ENCODE measurements at regions not wholly inside any gene's neighbourhood (a gene's known extent, or its start where the extent isn't known, plus 50 kb on each side); places are given as distances from the start of the nearest gene placed in this dataset.

DNA sequence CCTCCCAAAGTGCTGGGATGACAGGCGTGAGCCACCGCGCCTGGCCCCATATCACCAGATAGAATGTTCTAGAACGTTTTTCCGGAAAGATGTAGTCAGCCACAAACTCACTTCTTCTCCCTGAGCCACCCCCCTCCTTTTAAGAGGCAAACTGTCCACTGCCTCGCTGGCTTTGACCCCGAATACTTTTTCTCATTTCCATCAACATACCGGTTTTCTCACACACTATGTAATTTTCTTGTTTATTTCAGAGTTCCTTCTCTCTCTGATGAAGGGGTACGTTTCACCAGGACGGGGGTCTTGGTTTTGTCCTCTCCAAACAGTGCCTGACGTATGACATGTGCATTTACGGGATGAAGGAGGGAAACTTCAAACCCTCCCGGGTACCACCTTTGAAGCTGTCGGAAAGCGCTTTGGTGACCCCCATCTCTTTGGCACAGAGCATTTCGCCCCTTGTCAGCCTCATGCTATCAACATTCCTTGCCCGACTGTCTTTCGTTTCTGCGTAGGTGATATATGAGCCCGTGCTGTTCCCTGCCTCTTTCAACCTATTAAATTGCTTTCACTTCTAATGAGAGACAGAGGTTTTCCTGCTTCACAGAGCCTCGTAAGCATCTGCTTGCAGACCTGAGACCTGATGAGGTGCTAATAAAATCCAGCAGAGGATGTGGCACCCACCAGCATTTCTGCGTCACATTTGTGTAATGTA, 73.8 kb downstream of the CRLF2 start:
- TF ChIP-seq MAX (CRISPR knock-in tag; IDR thresholded peaks at IDR 0.05) (no peak), MYBL2 (IDR thresholded peaks at IDR 0.05; ENCODE audit: low read depth) (no peak), MYBL2 (CRISPR knock-in tag; IDR thresholded peaks at IDR 0.05; ENCODE audit: borderline replicate concordance) (no peak), CHD2 (IDR thresholded peaks at IDR 0.05; ENCODE audit: low read depth, low read length) (no peak), POLR2AphosphoS5 (IDR thresholded peaks at IDR 0.05; ENCODE audit: control insufficient read depth, insufficient read depth, low read depth, low read length) (no peak), ESRRA (IDR thresholded peaks at IDR 0.05; ENCODE audit: borderline replicate concordance, low read depth) (no peak), DNMT1 (IDR thresholded peaks at IDR 0.05) (no peak)
- TF ChIP-seq, protein P1, sequence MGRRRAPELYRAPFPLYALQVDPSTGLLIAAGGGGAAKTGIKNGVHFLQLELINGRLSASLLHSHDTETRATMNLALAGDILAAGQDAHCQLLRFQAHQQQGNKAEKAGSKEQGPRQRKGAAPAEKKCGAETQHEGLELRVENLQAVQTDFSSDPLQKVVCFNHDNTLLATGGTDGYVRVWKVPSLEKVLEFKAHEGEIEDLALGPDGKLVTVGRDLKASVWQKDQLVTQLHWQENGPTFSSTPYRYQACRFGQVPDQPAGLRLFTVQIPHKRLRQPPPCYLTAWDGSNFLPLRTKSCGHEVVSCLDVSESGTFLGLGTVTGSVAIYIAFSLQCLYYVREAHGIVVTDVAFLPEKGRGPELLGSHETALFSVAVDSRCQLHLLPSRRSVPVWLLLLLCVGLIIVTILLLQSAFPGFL (CRISPR knock-in tag; IDR thresholded peaks at IDR 0.05), result no peak
